Gastrocnemius medialis (tissue), 4 donors: ENCODE measurements at regions not wholly inside any gene's neighbourhood (a gene's known extent, or its start where the extent isn't known, plus 50 kb on each side); places are given as distances from the start of the nearest gene placed in this dataset.

ENCODE experiments used
- ATAC-seq, 2 donors: fragments of 150-250 bp; one replicate each; pipeline ENCODE4 v1.9.1; 2016
- DNase-seq, 2 donors: peaks; one replicate each; pipeline ENCODE4 v3.0.0-alpha.2; 2019
- H3K27ac ChIP-seq, 4 donors: fragments of 200-600 bp; sonication (generic); 1 replicate in 1 of 4; 2 replicates in 3 of 4; pipeline ENCODE4 v1.5.1; 2016 to 2018; ENCODE audit warnings: mild to moderate bottlenecking in 2 of 4, moderate library complexity in 1 of 4
- H3K27me3 ChIP-seq, 3 donors: fragments of 200-600 bp; sonication (generic) in 2 of 3; 1 replicate in 1 of 3; 2 replicates in 2 of 3; pipeline versions ENCODE4 v1.5.1 to v1.6.0; 2016 to 2019; ENCODE audit warnings: mild to moderate bottlenecking in 1 of 3, moderate library complexity in 1 of 3
- H3K36me3 ChIP-seq, 2 donors: fragments of 200-600 bp; sonication (generic) in 1 of 2; one replicate each; pipeline ENCODE4 v1.5.1; 2017 to 2018
- H3K4me1 ChIP-seq, 2 donors: fragments of 200-600 bp; sonication (generic) in 1 of 2; one replicate each; pipeline ENCODE4 v1.5.1; 2016 to 2017; ENCODE audit warnings: mild to moderate bottlenecking in 2 of 2
- H3K4me3 ChIP-seq, 4 donors: fragments of 200-600 bp; sonication (generic) in 3 of 4; 1 replicate in 1 of 4; 2 replicates in 3 of 4; pipeline ENCODE4 v1.5.1; 2016 to 2019; ENCODE audit warnings: mild to moderate bottlenecking in 2 of 4
- H3K9me3 ChIP-seq, 3 donors: fragments of 200-600 bp; sonication (generic) in 2 of 3; 1 replicate in 1 of 3; 2 replicates in 2 of 3; pipeline ENCODE4 v1.5.1; 2016 to 2019
- POLR2A ChIP-seq, 2 donors: fragments of 450-650 bp; IDR thresholded peaks; one replicate each; pipeline ENCODE4 v1.6.1; 2017; ENCODE audit warnings: antibody characterized with exemption in 2 of 2, mild to moderate bottlenecking in 2 of 2, moderate library complexity in 2 of 2
- in situ Hi-C, 4 donors: fragments of 200-750 bp; cut with MboI; loops; one replicate each; pipeline versions ENCODE4 v1.15.0 to v1.8.0; 2017; ENCODE audit warnings: low sequenced_read_pairs in 4 of 4
- intact Hi-C: fragments of 100-400 bp; cut with DNase I; formaldehyde crosslinking; loops from one replicate; pipeline ENCODE4 v1.15.1; 2023; ENCODE audit warnings: low total_unique reads
- TF ChIP-seq, protein P1 (sequence below), 5 experiments: fragments of 450-650 bp in 3 of 5; fragments of 200-600 bp in 2 of 5; sonication (generic) in 2 of 5; IDR thresholded peaks in 4 of 5; conservative IDR thresholded peaks in 1 of 5; 1 replicate in 4 of 5; 2 replicates in 1 of 5; pipeline ENCODE4 v1.5.1; 2016 to 2019; ENCODE audit warnings: antibody characterized with exemption in 5 of 5, mild to moderate bottlenecking in 3 of 5, moderate library complexity in 3 of 5

DNA sequence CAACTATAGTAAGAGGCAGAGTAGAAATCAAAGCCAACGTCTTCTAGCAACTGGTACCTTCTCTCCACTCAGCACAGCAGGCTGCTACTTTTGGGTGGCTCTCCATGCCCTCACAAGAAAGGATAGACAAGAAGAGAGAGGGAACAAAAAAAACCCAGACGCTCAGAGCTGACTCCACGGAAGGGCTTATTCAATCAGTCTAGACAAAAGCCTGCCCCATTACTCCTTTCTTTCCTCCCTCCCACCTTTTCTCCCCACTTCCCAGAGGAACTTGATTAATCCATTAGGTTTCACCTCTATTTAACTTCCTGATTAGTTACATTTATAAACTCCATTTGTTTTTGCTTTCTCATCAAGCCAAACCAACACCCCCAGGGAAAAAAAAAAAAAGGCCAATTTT lies 71.1 kb upstream of the CCDC60 start:
- intact Hi-C loops = no loop called here

DNA sequence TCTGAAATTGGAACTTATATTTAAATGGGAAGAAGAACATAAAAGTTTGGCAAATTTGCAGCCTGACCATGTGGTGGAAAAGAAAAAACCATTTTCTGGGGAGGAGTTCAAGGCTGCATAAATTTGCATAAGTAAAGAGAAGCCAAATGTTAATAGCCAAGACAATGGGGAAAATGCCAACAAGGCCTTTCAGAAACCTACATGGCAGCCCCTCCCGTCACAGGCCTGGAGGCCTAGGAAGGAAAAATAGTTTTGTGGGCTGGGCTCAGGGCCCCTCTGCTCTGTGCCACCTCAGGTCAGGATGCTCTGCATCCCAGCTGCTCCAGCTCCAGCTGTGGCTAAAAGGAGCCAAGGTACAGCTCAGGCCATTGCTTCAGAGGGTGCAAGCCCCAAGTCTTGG lies 67.6 kb upstream of the CCDC60 start:
- H3K4me1 ChIP-seq = no peaks in the 10 kb centered on the region
- in situ Hi-C loops (loop anchor here in 1 of 4 donors (25.0 kb wide), 1 partner anchor 155 kb away; no protein-coding TSS in a partner anchor), intact Hi-C loops (no loop called here)
- no peak for TF ChIP-seq POLR2A (IDR thresholded peaks at IDR 0.05)
- TF ChIP-seq, protein P1, sequence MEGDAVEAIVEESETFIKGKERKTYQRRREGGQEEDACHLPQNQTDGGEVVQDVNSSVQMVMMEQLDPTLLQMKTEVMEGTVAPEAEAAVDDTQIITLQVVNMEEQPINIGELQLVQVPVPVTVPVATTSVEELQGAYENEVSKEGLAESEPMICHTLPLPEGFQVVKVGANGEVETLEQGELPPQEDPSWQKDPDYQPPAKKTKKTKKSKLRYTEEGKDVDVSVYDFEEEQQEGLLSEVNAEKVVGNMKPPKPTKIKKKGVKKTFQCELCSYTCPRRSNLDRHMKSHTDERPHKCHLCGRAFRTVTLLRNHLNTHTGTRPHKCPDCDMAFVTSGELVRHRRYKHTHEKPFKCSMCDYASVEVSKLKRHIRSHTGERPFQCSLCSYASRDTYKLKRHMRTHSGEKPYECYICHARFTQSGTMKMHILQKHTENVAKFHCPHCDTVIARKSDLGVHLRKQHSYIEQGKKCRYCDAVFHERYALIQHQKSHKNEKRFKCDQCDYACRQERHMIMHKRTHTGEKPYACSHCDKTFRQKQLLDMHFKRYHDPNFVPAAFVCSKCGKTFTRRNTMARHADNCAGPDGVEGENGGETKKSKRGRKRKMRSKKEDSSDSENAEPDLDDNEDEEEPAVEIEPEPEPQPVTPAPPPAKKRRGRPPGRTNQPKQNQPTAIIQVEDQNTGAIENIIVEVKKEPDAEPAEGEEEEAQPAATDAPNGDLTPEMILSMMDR (IDR thresholded peaks at IDR 0.05 in 4 of 5, conservative IDR thresholded peaks at IDR 0.05 in 1 of 5) = no peak
- no peak overlapping the region for H3K27ac ChIP-seq
- H3K4me3 ChIP-seq = no peak overlapping the region
- H3K9me3 ChIP-seq = no peaks in the 10 kb centered on the region
- ATAC-seq = no peak
- H3K36me3 ChIP-seq = no peaks in the 10 kb centered on the region
- no peak for DNase-seq
- H3K27me3 ChIP-seq = no peaks in the 10 kb centered on the region

More for the DNA sequence above, 71.1 kb upstream of the CCDC60 start:
- no peak for ATAC-seq
- in situ Hi-C loops = loop anchor here in 1 of 4 donors (25.0 kb wide), 1 partner anchor 151 kb away; no protein-coding TSS in a partner anchor
- H3K4me3 ChIP-seq = no peak overlapping the region
- no peak for DNase-seq
- no peaks in the 10 kb centered on the region for H3K27me3 ChIP-seq
- H3K27ac ChIP-seq = no peak overlapping the region
- H3K9me3 ChIP-seq = no peaks in the 10 kb centered on the region
- TF ChIP-seq, protein P1 (IDR thresholded peaks at IDR 0.05 in 4 of 5, conservative IDR thresholded peaks at IDR 0.05 in 1 of 5) = no peak
- TF ChIP-seq POLR2A (IDR thresholded peaks at IDR 0.05) = no peak
- H3K4me1 ChIP-seq = no peaks in the 10 kb centered on the region
- no peaks in the 10 kb centered on the region for H3K36me3 ChIP-seq

DNA sequence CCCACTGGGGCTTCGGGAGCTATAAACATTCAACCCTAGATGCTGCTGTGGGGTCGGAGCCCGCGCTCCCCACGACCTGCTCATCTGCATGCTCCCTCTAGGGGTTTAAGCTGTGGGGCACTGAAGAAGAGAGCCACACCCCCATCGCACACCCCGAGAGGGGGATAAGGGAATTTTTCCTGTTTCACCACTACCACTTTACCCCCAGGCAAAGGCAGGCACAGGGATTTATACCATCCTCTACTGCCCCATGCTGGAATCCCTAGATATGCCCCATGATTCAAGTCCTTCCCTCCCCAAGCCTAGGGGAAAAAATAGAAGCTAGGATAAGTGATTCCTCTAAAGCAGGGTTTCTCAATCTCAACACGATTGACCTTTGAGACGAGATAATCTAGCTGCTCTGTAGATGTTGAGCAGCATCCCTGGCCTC lies 59.9 kb upstream of the CCDC60 start:
- in situ Hi-C loops = loop anchor here in 1 of 4 donors (25.0 kb wide), 1 partner anchor 162 kb away; no protein-coding TSS in a partner anchor
- peak in 1 of 2 donors; percentile 74 for ATAC-seq
- Histone ChIP-seq H3K36me3 (no peaks in the 10 kb centered on the region), H3K27me3 (no peaks in the 10 kb centered on the region), H3K9me3 (no peaks in the 10 kb centered on the region), H3K27ac (no peak overlapping the region), H3K4me3 (no peak overlapping the region), H3K4me1 (no peaks in the 10 kb centered on the region)
- no peak for DNase-seq
- intact Hi-C loops = loop anchor here (1.0 to 2.0 kb wide), 2 partner anchors 78 to 158 kb away; no protein-coding TSS in a partner anchor
- no peak for TF ChIP-seq POLR2A (IDR thresholded peaks at IDR 0.05)
- TF ChIP-seq, protein P1 (IDR thresholded peaks at IDR 0.05 in 4 of 5, conservative IDR thresholded peaks at IDR 0.05 in 1 of 5) = peak in 3 of 5 experiments; percentile 25 to 39 (median 33)

DNA sequence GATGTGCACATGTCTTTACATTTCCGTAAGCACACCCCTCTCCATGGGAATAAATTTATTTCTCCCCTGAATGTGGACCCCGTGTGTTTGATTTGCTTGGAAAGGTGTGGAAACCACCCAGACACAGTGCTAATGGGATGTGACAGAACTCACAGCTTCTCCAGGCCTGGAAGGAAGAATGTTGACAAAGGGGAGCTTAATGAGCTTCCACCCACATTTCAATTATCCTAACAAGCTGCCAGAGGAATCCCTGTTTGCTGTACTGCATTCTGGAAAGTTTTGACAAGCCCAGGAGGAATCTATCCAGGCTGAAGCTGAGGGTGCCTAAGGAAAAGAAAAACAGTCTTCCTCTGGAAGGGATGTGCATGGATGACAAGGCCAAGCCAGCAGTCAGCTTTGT lies 51.2 kb upstream of the CCDC60 start:
- no peak for DNase-seq
- TF ChIP-seq POLR2A (IDR thresholded peaks at IDR 0.05) = no peak
- TF ChIP-seq, protein P1 (IDR thresholded peaks at IDR 0.05 in 4 of 5, conservative IDR thresholded peaks at IDR 0.05 in 1 of 5) = no peak
- H3K27ac ChIP-seq = no peak overlapping the region

More for the DNA sequence above, 51.2 kb upstream of the CCDC60 start:
- no peak for ATAC-seq
- Histone ChIP-seq H3K4me3 (no peak overlapping the region), H3K27me3 (peaks cover 0 to 10% (median 0%) of the 10 kb centered on the region in 3 donors), H3K9me3 (no peaks in the 10 kb centered on the region), H3K36me3 (no peaks in the 10 kb centered on the region), H3K4me1 (no peaks in the 10 kb centered on the region)
- intact Hi-C loops = no loop called here
- in situ Hi-C loops = no loop called here
